Keratinocyte (primary cell): ENCODE measurements at regions not wholly inside any gene's neighbourhood (a gene's known extent, or its start where the extent isn't known, plus 50 kb on each side); places are given as distances from the start of the nearest gene placed in this dataset.

Experiments
- DNase-seq: peaks from one replicate; pipeline ENCODE4 v3.0.0-alpha.2; 2011; ENCODE audit warnings: low read depth, missing footprints, low spot score
- FAIRE-seq: peaks from 2 replicates; lab custom pipeline; 2011; peaks lifted over from hg19 to GRCh38; lab: Jason Lieb, UNC
- H2AFZ ChIP-seq: 2 replicates; pipeline ENCODE4 v1.6.0; 2012; ENCODE audit warnings: low read length, control low read depth, inconsistent platforms; ENCODE audit not compliant: control insufficient read depth
- H3K27ac ChIP-seq: 2 replicates; pipeline ENCODE4 v1.5.1; 2011; ENCODE audit warnings: low read length; ENCODE audit not compliant: control insufficient read depth, insufficient read depth
- H3K27me3 ChIP-seq: 3 replicates; pipeline ENCODE4 v1.6.0; 2011; ENCODE audit warnings: low read length; ENCODE audit not compliant: control insufficient read depth, insufficient read depth; ENCODE audit errors: extremely low read depth
- H3K36me3 ChIP-seq, 2 experiments: 2 replicates in 1 of 2; 3 replicates in 1 of 2; pipeline ENCODE4 v1.5.1; 2011; ENCODE audit warnings: low read length in 2 of 2, mild to moderate bottlenecking in 1 of 2; ENCODE audit not compliant: control insufficient read depth in 2 of 2, insufficient read depth in 2 of 2; ENCODE audit errors: extremely low read depth in 1 of 2
- H3K4me1 ChIP-seq: 3 replicates; pipeline ENCODE4 v1.5.1; 2011; ENCODE audit warnings: low read length; ENCODE audit not compliant: control insufficient read depth, insufficient read depth; ENCODE audit errors: extremely low read depth
- H3K4me2 ChIP-seq: 3 replicates; pipeline ENCODE4 v1.6.0; 2011; ENCODE audit warnings: low read depth, low read length; ENCODE audit not compliant: control insufficient read depth, insufficient read depth; ENCODE audit errors: extremely low read depth
- H3K4me3 ChIP-seq, 3 experiments: fragments of 200-600 bp in 1 of 3; sonication (generic) in 1 of 3; 2 replicates in 2 of 3; 3 replicates in 1 of 3; pipeline ENCODE4 v1.5.1; 2011 to 2016; ENCODE audit warnings: low read length in 3 of 3, mild to moderate bottlenecking in 3 of 3, control low read depth in 2 of 3, inconsistent platforms in 1 of 3, low read depth in 1 of 3, mixed read lengths in 1 of 3, mixed run types in 1 of 3, moderate library complexity in 1 of 3; ENCODE audit not compliant: control insufficient read depth in 2 of 3, insufficient read depth in 2 of 3; ENCODE audit errors: extremely low read depth in 1 of 3
- H3K79me2 ChIP-seq: 2 replicates; pipeline ENCODE4 v1.6.0; 2012; ENCODE audit warnings: low read length; ENCODE audit not compliant: control insufficient read depth, insufficient read depth
- H3K9ac ChIP-seq: 3 replicates; pipeline ENCODE4 v1.6.0; 2011; ENCODE audit warnings: low read length; ENCODE audit not compliant: control insufficient read depth, insufficient read depth; ENCODE audit errors: extremely low read depth
- H3K9me1 ChIP-seq: 3 replicates; pipeline ENCODE4 v1.6.0; 2011; ENCODE audit warnings: low read length; ENCODE audit not compliant: control insufficient read depth, insufficient read depth; ENCODE audit errors: extremely low read depth
- H3K9me3 ChIP-seq: 2 replicates; pipeline ENCODE4 v1.5.1; 2012; ENCODE audit warnings: low read depth, low read length; ENCODE audit not compliant: control insufficient read depth
- H4K20me1 ChIP-seq: 3 replicates; pipeline ENCODE4 v1.6.0; 2011; ENCODE audit warnings: low read length; ENCODE audit not compliant: control insufficient read depth, insufficient read depth; ENCODE audit errors: extremely low read depth
- CTCF ChIP-seq, 3 experiments: IDR thresholded peaks in 1 of 3; conservative IDR thresholded peaks in 1 of 3; optimal IDR thresholded peaks in 1 of 3; 2 replicates in 2 of 3; 3 replicates in 1 of 3; pipeline versions ENCODE3 to v1.5.1; 2011; ENCODE audit warnings: low read length in 3 of 3, mild to moderate bottlenecking in 3 of 3, moderate library complexity in 2 of 3, control low read depth in 1 of 3, inconsistent platforms in 1 of 3; ENCODE audit not compliant: insufficient read depth in 2 of 3; ENCODE audit errors: extremely low read depth in 1 of 3
- EZH2 ChIP-seq: IDR thresholded peaks from one replicate; pipeline ENCODE4 v1.6.1; 2012; ENCODE audit warnings: inconsistent platforms, mild to moderate bottlenecking, low read length, moderate library complexity
- dilution Hi-C: fragments of 300-500 bp; cut with MboI; formaldehyde crosslinking; loops from one replicate; pipeline ENCODE4 v1.7.0; 2020; ENCODE audit warnings: low sequenced_read_pairs; ENCODE audit not compliant: extremely low pct_ligation_motif_present

GRCh38 chr7:82559193-82559805 lies 115.7 kb upstream of the CACNA2D1 start:
- no peaks in the 10 kb centered on the region for H3K36me3 ChIP-seq
- H3K4me2 ChIP-seq = peak overlapping the region; percentile 43
- no peak overlapping the region for H2AFZ ChIP-seq
- no peaks in the 10 kb centered on the region for H3K9me1 ChIP-seq
- H3K4me3 ChIP-seq = no peak overlapping the region
- no peaks in the 10 kb centered on the region for H3K79me2 ChIP-seq
- H3K9ac ChIP-seq = no peak overlapping the region
- dilution Hi-C loops = no loop called here
- H3K4me1 ChIP-seq = no peaks in the 10 kb centered on the region
- H3K27me3 ChIP-seq = no peaks in the 10 kb centered on the region
- FAIRE-seq (no peak), DNase-seq (no peak)
- H3K27ac ChIP-seq = no peak overlapping the region
- no peaks in the 10 kb centered on the region for H3K9me3 ChIP-seq
- TF ChIP-seq EZH2 = no peak
- no peak for TF ChIP-seq CTCF (optimal IDR thresholded peaks at IDR 0.05 in 1 of 3, IDR thresholded peaks at IDR 0.05 in 1 of 3, conservative IDR thresholded peaks at IDR 0.05 in 1 of 3; ENCODE audit: extremely low read depth in 1 of 3, insufficient read depth in 2 of 3, low read length in 3 of 3)
- no peaks in the 10 kb centered on the region for H4K20me1 ChIP-seq

GRCh38 chr7:82549616-82550285 lies 106.2 kb upstream of the CACNA2D1 start:
- dilution Hi-C loops = no loop called here
- no peaks in the 10 kb centered on the region for H3K27me3 ChIP-seq
- no peak overlapping the region for H2AFZ ChIP-seq
- no peaks in the 10 kb centered on the region for H4K20me1 ChIP-seq
- FAIRE-seq (no peak), DNase-seq (no peak)
- no peaks in the 10 kb centered on the region for H3K79me2 ChIP-seq
- no peaks in the 10 kb centered on the region for H3K36me3 ChIP-seq
- no peaks in the 10 kb centered on the region for H3K4me1 ChIP-seq
- TF ChIP-seq CTCF (optimal IDR thresholded peaks at IDR 0.05 in 1 of 3, IDR thresholded peaks at IDR 0.05 in 1 of 3, conservative IDR thresholded peaks at IDR 0.05 in 1 of 3; ENCODE audit: extremely low read depth in 1 of 3, insufficient read depth in 2 of 3, low read length in 3 of 3) = no peak
- no peak for TF ChIP-seq EZH2
- H3K27ac ChIP-seq = no peak overlapping the region
- H3K9me1 ChIP-seq = no peaks in the 10 kb centered on the region
- H3K4me3 ChIP-seq = no peak overlapping the region
- H3K4me2 ChIP-seq = no peak overlapping the region
- H3K9me3 ChIP-seq = no peaks in the 10 kb centered on the region
- no peak overlapping the region for H3K9ac ChIP-seq
